ENCODE measurements at regions not wholly inside any gene's neighbourhood (a gene's known extent, or its start where the extent isn't known, plus 50 kb on each side); places are given as distances from the start of the nearest gene placed in this dataset.
"Not testable (repeated sequence)": the region's sequence is repeated elsewhere in the genome, so short reads cannot be mapped to it uniquely, and the experiment has no call there.

- TF ChIP-seq, protein P1, sequence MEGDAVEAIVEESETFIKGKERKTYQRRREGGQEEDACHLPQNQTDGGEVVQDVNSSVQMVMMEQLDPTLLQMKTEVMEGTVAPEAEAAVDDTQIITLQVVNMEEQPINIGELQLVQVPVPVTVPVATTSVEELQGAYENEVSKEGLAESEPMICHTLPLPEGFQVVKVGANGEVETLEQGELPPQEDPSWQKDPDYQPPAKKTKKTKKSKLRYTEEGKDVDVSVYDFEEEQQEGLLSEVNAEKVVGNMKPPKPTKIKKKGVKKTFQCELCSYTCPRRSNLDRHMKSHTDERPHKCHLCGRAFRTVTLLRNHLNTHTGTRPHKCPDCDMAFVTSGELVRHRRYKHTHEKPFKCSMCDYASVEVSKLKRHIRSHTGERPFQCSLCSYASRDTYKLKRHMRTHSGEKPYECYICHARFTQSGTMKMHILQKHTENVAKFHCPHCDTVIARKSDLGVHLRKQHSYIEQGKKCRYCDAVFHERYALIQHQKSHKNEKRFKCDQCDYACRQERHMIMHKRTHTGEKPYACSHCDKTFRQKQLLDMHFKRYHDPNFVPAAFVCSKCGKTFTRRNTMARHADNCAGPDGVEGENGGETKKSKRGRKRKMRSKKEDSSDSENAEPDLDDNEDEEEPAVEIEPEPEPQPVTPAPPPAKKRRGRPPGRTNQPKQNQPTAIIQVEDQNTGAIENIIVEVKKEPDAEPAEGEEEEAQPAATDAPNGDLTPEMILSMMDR (IDR thresholded peaks at IDR 0.05; ENCODE audit: insufficient read depth, low read depth, low read length, missing control alignments) = no peak
- H3K4me3 ChIP-seq (ENCODE audit: low read depth, low read length) = no peak overlapping the region
- DNase-seq (ENCODE audit: low read depth) = no peak
Measured at GRCh38 chr3:162704238-162704637, 1207.6 kb downstream of the OTOL1 start.

- DNase-seq (ENCODE audit: low read depth) = no peak
- H3K4me3 ChIP-seq (ENCODE audit: low read depth, low read length) = no peak overlapping the region
- TF ChIP-seq, protein P1 (IDR thresholded peaks at IDR 0.05; ENCODE audit: insufficient read depth, low read depth, low read length, missing control alignments) = no peak
Measured at GRCh38 chr3:162704799-162705385, 1208.3 kb downstream of the OTOL1 start.

DNA sequence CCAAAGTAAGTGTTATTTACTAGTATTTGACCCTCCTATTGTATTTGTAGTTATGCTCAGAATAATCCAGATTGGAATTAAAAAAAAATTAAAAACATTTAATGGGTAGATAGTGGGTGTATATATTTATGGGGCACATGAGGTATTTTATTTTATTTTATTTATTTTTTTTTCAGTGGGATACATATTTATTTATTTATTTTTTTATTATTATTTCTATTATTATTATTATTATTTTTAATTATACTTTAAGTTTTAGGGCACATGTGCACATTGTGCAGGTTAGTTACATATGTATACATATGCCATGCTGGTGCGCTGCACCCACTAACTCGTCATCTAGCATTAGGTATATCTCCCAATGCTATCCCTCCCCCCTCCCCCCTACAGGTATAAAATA, 1211.8 kb downstream of the OTOL1 start:
- H3K4me3 ChIP-seq (ENCODE audit: low read depth, low read length); DNase-seq (ENCODE audit: low read depth): not testable (repeated sequence)

DNA sequence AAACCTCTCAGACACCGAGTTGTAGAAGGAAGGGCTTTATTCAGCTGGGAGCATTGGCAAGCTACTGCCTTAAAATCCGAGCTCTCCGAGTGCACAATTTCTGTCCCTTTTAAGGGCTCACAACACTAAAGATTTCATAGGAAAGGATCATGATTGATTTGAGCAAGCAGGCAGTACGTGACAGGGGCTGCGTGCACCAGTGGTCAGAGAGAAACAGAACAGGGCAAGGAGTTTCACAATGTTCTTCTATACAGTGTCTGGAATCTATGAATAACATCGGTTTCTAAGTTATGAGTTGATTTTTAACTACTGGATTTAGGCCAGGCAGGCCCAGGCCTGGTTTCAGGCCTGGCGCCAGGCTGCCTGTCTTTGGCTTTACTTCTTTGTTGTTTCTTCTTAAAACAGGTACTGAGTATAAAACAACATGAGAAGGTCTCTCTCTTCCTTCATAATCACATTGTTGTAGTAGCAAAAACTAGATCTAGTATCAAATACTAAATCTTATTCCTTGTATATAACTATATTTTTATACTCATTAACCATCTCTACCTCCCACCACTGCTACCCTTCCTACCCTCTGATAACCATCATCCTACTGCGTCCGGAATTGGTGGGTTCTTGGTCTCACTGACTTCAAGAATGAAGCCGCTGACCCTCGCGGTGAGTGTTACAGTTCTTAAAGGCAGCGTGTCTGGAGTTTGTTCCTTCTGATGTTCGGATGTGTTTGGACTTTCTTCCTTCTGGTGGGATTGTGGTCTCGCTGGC, 1212.5 kb downstream of the OTOL1 start:
- not testable (repeated sequence) for H3K4me3 ChIP-seq (ENCODE audit: low read depth, low read length)
- DNase-seq (ENCODE audit: low read depth) = peak; percentile 5

DNA sequence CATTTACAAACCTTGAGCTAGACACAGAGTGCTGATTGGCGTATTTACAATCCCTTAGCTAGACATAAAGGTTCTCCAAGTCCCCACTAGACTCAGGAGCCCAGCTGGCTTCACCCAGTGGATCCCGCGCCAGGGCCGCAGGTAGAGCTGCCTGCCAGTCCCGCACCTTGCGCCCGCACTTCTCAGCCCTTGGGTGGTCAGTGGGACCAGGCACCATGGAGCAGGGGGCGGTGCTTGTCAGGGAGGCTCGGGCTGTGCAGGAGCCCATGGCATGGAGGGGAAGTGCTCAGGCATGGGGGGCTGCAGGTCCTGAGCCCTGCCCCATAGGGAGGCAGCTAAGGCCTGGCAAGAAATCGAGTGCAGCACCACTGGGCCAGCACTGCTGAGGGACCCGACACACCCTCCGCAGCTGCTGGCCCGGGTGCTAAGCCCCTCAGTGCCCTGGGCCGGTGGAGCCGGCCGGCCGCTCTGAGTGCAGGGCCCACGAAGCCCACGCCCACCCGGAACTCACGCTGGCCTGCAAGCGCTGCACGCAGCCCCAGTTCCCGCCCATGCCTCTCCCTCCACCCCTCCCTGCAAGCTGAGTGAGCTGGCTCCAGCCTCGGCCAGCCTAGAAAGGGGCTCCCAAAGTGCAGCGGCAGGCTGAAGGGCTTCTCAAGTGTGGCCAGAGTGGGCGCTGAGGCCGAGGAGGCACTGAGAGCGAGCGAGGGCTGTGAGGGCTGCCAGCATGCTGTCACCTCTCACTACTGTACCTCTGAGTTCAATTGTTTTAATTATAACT, 1213.9 kb downstream of the OTOL1 start:
- DNase-seq (ENCODE audit: low read depth) = no peak
- H3K4me3 ChIP-seq (ENCODE audit: low read depth, low read length) = no peak overlapping the region
- TF ChIP-seq, protein P1 (IDR thresholded peaks at IDR 0.05; ENCODE audit: insufficient read depth, low read depth, low read length, missing control alignments) = no peak

GRCh38 chr3:162717074-162717473, 1220.5 kb downstream of the OTOL1 start:
- DNase-seq (ENCODE audit: low read depth) = not testable (repeated sequence)

GRCh38 chr3:162718697-162719096, 1222.1 kb downstream of the OTOL1 start:
- TF ChIP-seq, protein P1 (IDR thresholded peaks at IDR 0.05; ENCODE audit: insufficient read depth, low read depth, low read length, missing control alignments) = no peak
- H3K4me3 ChIP-seq (ENCODE audit: low read depth, low read length) = no peak overlapping the region
- DNase-seq (ENCODE audit: low read depth) = no peak

More at GRCh38 chr3:162717074-162717473, 1220.5 kb downstream of the OTOL1 start:
- not testable (repeated sequence) for H3K4me3 ChIP-seq (ENCODE audit: low read depth, low read length)

DNA sequence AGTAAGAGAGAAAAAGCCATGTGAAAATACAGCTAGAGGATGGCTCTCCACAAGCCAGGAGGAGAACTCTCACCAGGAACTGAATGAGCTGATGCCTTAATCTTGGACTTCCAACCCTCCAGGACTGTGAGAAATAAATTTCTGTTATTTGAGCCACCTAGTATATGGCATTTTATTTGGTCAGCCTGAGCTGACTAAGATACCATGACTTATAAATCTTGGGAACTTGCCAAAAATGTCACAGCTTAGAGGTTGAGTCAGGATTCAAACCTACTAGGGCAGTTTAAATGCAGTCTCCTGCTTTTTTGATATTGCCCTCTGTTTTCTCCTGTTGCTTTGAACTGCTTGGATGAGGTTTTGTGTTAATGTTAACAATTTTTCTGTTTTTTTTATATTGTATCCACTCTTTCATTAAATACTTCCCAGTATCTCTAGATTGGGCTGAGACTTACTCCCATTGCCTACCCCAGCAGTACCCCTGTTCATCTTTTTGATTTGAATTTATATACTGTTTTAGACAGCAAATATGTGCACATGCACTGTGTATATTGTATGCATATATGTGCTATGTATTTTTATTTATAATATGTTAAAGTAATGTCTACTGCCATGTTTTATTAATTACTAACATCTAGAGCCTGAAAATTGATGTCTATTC, 1223.2 kb downstream of the OTOL1 start:
- no peak for DNase-seq (ENCODE audit: low read depth)
- H3K4me3 ChIP-seq (ENCODE audit: low read depth, low read length) = no peak overlapping the region
- TF ChIP-seq, protein P1 (IDR thresholded peaks at IDR 0.05; ENCODE audit: insufficient read depth, low read depth, low read length, missing control alignments) = no peak

Measured in GM12865 (cell line).